ENCODE measurements at regions not wholly inside any gene's neighbourhood (a gene's known extent, or its start where the extent isn't known, plus 50 kb on each side); places are given as distances from the start of the nearest gene placed in this dataset.
"Not testable (repeated sequence)": the region's sequence is repeated elsewhere in the genome, so short reads cannot be mapped to it uniquely, and the experiment has no call there.

DNA sequence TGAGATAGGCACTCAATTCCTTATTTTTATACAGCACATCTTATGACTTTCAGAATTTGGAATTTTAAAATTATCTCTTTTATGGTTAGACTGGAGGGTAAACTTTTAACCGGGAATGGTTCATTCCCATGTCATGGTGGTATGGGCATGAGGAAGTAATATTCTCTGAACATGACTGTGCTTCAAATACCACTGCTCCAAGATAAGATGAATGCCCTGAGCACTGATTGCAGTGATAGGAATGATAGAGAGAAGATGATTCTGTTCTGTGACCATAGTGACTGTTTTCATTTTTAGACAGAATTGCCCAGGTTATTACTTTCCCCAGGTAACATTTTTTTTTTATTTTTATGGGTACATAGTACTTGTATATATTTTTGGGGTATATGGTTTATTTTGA, 187.4 kb downstream of the ATOH1 start:
- no peak for DNase-seq

DNA sequence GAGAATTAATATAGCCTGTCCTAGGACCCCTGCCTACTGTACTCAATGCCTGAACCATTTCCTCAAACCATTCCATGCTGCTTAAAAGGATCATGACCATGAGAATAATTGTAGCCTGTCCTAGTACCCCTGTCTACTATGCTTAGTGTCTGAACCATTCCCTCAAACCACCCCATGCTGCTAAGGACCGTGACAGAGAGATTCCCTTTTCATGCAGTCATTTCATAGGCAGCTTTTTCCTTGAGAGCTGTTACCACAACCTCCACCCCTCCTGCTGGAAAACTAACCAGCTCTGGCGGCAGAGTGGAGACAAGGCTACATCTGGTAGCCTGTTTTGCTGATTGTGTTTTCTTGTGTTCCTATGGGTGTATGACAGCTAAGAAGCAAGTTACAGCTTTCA, 174.9 kb upstream of the SMARCAD1 start:
- no peak for DNase-seq

DNA sequence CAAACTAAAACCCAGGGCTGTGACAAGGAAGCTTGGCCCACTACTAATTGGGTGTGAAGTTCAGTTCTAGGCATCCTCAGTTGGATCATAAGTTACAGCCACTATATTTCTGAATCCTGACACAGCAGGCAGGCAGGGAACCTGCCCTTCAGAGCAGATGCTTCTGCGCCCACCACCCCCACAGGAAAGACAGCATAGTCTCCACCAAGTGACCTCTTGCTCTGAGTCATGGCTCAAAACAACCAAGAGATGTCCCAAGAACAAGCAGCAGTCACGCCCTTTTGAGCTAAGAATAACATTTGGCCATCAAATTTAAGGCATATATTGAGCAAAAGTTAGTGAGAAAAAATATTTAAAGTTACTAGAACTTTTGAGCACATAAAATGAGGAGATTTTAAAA, 170.7 kb upstream of the SMARCAD1 start:
- no peak for DNase-seq

DNA sequence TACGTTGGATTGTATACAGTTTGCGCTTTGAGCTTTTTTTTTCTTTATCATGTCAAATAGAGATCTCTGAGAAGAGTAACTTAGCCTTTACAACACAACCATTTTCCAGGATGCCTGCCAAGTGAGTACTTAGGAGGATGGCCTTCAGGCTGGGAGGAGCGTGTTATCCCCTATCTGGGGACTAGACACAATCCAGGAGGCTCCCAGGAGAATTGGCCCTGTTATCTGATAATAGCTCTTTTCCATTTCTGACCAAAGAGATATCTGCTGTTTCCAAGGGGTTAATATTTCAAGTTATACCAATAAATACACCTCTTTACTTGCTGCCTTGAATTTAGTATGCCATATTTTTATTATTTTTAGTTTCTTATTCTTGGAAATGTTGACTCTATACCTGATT, 169.5 kb upstream of the SMARCAD1 start:
- DNase-seq = no peak

DNA sequence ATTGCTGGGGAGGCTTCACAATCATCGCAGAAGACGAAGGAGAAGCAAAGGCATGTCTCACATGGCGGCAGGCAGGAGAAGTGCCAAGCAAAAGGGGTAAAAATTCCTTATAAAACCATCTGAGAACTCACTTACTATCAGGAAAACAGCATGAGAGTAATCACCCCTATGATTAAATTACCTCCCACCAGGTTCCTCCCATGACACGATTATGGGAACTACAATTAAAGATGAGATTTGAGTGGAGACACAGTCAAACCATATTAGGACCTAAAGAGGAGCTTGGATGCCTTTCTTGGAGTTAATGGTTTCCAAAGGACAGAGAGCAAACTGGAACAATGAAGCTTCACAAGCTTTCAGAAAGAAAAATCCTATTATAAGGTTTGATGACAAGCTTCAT, 168.4 kb upstream of the SMARCAD1 start:
- no peak for DNase-seq

DNA sequence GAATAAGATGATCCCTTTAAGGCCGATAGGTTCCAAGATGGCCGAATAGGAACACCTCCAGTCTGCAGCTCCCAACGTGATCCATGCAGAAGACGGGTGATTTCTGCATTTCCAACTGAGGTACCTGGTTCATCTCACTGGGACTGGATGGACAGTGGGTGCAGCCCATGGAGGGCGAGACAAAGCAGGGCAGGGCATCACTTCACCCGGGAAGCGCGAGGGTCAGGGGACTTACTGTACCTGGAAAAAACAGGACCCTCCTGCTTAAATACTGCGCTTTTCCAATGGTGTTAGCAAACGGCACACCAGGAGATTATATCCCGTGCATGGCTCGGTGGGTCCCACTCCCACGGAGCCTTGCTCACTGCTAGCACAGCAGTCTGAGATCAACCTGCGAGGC, 163.2 kb upstream of the SMARCAD1 start:
- DNase-seq = not testable (repeated sequence)

DNA sequence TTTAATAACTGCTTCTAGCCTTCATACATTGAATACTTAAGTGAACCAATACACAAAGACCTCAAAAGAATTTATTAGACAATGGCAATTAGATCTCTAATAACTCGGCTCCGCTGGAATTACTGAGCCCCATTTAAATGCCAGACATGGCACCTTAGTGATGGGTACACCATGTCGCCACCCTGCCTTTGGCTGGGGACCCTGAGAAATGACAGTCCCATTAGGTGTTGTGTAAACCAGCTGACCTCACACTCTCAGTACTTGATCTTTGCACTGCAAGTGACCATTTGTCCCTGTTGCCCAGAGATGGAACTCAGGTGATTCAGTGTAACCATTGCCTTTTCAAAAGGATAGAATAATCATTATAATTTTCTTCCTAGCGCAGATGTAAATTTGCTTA, 144.6 kb upstream of the SMARCAD1 start:
- no peak for DNase-seq

DNA sequence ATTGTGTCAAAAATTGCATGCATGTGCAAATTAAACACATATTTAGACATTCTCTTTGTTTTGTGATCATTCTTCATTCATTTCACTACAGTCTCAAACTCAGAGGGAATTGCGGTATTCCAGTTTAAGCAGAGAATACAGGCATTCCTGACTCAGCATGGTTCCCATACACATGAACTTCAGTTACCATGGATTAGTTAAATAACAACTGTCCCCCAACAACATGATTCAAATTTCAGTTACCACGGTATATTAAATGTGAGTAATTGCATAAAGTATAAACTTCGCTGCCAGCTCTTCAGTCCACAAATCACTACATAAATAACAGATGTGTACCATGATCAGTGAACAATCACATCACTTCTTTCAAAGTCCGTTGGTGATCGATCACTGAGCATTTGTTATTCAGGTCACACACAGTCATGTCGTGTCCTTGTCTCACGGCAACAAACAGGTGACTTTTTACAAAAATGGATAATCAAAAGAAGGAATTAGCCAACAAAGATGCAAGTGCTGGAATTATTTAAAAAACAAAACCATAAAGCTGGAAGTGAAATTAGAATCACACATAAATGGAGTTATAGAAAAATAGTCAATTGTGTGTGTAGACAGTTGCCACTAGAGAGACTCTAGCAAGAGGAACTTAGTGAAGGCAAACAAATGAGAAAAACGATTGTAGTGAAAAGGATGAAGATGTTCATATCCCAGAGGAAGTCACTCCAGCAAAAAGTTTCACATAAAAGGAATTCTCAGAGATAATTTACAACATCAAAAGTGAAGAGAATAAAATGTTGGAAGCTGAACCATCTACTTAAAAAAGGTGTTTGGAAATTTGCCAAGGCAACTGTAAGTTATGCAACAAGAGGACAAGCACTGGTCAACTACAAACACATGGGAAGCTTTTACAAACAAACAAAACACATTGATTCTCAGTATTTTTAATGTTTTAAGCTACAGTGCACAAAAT, 138.6 kb upstream of the SMARCAD1 start:
- DNase-seq = no peak

DNA sequence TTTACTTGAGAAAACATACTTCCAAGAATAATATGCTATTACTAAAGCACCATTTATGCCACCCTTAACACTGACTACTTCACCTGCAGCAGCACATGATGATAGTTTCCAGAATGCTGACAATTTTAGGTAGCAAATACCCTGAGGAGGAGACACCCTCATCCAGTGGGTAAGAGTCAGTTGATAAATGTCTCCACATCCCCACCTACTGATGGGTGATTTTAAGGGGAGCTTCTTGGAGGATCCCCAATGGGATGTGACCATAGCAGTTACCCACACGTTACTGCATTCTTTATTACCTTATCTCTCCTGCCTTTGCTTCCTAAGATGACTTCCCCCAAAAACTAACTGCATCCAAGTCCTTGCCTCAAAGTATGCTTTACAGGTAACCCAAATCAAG, 131.2 kb upstream of the SMARCAD1 start:
- no peak for DNase-seq

DNA sequence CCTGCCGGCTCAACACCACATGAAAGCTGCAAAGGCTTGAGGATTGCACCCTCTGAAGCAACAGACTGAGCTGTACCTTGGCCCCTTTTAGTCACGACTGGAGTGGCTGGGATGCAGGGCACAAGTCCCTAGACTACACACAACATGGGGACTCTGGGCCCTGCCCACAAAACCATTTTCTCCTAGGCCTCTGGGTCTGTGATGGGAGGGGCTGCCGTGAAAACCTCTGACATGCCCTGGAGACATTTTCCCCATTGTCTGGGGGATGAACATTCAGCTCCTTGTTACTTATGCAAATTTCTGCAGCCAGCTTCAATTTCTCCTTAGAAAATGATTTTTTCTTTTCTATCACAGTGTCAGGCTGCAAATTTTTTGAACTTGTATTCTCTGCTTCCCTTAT, 123.5 kb upstream of the SMARCAD1 start:
- no peak for DNase-seq

DNA sequence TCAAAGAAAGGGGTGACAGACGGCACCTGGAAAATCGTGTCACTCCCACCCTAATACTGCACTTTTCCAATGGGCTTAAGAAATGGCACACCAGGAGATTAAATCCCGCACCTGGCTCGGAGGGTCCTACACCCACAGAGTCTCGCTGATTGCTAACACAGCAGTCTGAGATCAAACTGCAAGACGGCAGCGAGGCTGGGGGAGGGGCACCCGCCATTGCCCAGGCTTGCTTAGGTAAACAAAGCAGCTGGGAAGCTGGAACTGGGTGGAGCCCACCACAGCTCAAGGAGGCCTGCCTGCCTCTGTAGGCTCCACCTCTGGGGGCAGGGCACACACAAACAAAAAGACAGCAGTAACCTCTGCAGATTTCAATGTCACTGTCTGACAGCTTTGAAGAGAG, 108.5 kb upstream of the SMARCAD1 start:
- DNase-seq = not testable (repeated sequence)

DNA sequence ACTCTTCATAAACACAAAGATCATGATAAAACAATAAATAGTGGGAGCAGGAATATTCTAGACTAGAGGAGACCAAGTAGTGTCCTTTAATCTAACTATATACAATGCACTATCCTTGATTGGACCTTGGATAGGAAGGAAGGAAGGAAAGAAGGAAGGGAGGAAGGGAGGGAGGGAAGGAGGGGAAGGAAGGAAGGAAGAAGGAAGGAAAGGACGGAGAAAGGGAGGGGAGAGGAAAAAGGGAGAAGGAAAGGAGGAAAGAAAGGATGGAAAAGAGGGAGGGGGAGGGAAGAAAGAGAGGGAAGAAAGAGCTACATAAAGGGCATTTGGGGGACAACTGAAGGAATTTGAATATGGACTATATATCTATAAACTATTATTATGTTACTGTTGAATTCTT, 95.0 kb upstream of the SMARCAD1 start:
- no peak for DNase-seq

DNA sequence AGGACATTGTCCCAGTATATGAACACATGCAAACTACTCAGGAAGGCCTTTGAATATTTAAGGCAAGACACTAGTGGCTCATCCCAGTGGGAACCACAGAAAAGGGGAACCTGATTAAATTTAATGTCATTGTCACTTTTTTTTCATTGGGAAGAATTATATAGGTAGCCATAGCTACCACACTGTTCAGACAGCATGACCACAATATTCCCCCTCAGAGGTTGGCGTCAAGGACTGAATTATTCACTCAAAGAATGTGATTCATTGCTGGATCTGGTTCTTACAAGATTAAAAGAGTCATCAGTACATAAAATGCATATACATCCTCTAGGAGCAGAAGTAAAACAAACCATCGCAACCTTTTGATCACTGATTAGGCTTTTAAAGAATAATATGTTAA, 92.0 kb upstream of the SMARCAD1 start:
- no peak for DNase-seq

DNA sequence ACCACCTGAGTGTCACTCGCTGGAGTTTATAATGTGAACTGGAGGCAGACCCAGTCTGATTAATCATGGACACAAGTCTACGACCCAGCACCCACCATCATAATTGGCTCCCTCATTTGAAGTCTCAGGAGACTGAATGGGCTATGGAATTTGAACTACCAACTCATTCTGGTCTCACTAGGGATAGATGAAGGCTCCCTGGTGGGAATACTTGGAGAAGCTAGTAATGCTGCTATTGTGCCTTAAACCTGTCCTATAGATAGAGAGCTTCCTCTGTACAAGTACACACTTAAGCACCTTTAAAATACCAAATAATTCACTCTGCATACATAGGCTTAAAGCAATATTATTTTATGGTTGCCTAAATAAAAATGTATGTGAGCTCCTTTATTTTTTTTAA, 90.8 kb upstream of the SMARCAD1 start:
- no peak for DNase-seq

DNA sequence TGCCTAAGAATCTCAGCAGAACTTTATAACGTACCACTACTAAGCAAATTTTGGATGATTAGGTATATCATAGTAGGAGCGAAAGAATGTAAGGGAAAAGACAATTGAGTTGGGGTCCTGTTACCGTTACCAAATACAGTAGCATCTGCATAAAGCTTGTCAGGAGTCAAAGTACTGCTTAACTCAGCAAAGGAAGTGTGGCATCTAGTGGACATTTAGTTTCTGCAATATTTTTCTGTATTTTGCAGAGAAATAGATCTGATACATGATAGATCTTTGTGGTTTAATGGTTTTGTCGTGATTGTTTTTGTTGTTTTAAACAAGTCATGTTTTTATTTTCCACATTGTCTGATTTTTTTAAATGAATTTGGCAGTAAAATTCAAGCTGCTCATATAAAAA, 81.0 kb upstream of the SMARCAD1 start:
- DNase-seq = peak; percentile 0

DNA sequence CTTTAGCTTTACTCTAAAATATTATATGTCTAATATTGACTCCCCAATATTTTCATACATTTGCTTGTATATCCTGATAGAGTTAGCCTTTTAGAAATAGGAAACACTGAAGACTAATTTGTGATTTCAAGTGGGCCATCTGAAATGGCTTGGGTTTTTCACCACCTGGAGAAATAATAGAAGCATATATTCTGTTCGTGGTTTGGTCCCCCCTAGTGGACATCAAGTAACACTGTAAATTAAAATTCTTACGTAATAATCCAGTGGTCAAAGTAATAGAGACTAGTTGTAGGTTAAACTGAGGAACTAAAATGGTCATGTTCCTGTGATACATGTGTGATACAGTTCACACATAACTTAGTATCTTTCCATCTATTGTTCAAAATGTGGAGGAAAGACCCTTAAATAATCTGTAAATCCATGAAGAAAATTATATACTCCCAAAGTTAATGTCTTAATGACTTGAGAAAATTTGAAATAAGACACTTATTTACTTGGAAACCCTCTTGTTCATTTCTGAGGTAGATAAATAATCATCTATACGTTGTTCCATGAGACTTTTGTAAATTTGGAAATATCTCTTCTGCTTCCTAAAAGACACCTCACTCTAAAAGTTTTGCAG, 79.8 kb upstream of the SMARCAD1 start:
- DNase-seq = peak; percentile 0

DNA sequence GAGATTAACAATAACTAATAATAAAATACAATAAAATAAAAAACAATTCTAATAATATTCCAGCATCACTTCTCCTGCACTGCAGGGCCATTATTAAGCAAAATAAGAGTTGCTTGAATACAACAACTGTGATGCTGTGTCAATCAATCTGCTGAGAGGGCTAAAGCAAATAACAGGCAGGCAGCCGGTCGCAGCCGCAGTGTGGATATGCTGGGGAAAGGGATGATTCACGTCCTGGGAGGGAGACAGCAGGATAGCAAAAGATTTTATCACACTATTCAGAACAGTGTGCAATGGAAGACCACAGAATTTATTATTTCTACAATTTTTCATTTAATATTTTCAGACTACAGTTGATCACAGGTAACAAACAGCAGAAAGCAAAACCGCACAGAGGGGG, 76.5 kb upstream of the SMARCAD1 start:
- no peak for DNase-seq

DNA sequence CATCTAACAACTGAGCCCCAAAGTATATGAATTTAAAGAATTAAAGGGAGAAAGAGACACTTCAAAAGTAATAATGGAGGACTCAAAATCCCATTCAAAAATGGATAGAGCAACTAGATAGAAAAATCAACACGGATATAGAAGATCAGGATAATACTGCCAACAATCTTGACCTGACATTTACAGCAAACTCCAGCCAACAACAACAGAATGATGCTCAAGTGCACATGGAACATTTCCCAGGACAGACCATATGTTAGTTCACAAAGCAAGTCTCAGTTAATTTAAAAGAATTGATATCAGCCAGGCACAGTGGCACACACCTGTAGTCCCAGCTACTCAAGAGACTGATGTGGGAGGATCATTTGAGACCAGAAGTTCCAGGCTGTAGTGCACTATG, 72.0 kb upstream of the SMARCAD1 start:
- no peak for DNase-seq

DNA sequence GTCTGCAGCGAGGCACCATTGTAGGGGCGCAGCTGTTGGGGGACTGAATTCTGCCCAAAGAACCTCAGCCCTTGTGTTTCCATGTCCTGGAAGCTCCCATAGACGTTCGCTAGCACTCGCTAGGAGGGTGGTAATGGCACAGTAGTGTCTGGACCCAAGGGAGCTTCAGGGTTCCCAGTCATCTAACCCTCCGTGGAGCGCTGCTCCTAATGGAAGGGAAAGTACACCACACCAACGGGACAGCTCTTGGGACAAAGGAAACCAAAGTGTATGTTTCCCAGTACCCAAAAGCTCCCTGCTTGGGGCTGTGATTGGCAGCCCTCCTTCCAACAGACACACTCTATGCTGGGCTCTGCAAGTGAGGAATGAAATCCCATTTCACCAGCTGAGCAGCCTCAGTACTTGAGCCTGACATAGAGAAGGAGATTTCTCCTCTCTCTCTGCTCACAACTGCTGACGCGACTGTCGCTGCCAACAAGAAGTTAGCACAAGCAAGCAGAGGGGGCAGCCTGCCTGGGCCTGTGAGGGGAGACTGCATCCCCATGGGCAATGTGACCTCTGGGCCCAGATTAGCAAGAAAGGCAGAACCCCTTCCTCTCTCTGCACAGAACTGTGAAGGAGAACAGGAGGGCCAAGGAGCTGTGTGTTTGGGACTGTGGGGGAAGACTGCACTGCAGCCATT, 67.6 kb upstream of the SMARCAD1 start:
- no peak for DNase-seq

DNA sequence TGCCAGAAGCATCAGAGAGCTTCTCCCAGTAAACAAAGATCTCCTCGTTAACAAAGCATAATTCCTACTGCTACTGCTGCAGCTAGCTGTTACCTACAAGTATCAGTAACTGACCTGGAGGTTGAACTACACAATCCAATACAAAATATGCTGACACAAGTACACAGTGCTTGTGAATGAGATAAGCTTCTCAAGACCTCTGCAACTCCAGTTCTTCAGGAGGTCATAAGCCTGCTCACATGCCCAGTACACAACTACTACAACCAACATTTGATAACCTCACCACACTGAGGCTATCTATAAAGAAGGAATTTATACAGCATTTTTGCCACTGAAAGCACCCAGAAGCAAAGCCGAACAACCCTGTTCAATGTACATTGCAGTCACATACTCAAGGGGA, 66.7 kb upstream of the SMARCAD1 start:
- no peak for DNase-seq

DNA sequence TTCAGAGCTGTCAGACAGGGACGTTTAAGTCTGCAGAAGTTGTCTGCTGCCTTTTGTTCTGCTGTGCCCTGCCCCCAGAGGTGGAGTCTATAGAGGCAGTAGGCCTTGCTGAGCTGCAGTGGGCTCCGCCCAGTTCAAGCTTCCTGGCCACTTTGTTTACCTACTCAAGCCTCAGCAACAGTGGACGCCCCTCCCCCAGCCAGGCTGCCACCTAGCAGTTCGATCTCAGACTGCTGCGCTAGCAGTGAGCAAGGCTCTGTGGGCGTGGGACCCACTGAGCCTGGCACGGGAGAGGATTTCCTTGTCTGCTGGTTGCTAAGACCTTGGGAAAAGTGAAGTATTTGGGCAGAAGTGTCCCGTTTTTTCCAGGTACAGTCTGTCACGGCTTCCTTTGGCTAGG, 59.6 kb upstream of the SMARCAD1 start:
- not testable (repeated sequence) for DNase-seq

DNA sequence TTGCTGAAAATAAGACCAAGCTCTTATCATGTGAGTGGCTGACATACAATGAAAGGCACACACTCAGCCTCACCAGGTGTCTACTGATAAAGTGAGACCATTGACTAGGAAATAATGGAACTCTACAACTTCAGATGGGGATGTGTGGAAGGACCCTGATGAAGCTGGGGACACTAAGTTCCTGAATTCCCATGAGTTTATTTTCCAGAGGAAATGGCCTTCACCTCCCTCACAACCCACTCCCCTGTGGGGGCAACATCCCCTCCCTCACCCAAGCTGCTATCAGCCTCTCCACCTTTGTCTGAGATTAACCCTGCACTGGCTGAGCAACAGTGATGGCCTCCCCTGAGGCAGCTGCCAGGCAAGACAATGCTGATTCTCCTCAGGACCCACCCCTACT, 55.2 kb upstream of the SMARCAD1 start:
- no peak for DNase-seq

DNA sequence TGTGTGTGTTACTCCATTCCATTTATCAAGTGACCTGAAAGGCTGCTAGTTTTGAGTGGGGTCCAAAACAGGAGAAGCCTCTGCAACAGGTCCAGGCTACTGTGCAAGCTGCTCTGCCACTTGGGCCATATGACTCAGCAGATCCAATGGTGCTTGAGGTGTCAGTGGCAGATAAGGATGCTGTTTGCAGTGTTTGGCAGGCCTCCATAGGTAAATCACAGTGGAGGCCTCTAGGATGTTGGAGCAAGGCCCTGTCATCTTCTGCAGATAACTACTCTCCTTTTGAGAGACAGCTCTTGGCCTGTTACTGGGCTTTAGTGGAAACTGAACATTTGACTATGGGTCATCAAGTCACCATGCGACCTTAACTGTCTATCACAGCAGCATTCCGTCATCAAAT, 52.3 kb upstream of the SMARCAD1 start:
- DNase-seq = not testable (repeated sequence)

DNA sequence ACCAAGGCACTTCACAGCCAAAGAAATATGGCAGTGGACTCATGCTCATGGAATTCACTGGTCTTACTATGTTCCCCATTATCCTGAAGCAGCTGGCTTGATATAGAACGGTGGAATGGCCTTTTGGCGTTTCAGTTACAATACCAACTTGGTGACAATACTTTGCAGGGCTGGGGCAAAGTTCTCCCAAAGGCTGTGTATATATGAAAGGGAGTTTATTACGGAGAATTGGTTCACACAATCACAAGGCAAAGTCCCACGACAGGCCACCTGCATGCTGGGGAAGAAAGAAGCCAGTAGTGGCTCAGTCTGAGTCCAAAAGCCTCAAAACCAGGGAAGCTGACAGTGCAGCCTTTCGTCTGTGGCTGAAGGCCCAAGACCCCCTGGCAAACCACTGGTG, 50.8 kb upstream of the SMARCAD1 start:
- DNase-seq = no peak

Measured in NCI-H2227 treated with DMSO at 0.1 percent for 48 hours (cell line).